D721Med (cell line): ENCODE measurements at regions not wholly inside any gene's neighbourhood (a gene's known extent, or its start where the extent isn't known, plus 50 kb on each side); places are given as distances from the start of the nearest gene placed in this dataset.

Experiments used
- DNase-seq: peaks from one replicate; pipeline ENCODE4 v3.0.0; 2011; ENCODE audit warnings: low spot score; ENCODE audit not compliant: insufficient read length
- FAIRE-seq: peaks from 2 replicates; lab custom pipeline; 2011; peaks lifted over from hg19 to GRCh38; lab: Jason Lieb, UNC
- TF ChIP-seq, protein P1 (sequence below): IDR thresholded peaks from 2 replicates; pipeline ENCODE4 v1.5.1; 2012; ENCODE audit warnings: mild to moderate bottlenecking, control low read depth; ENCODE audit not compliant: insufficient read depth; ENCODE audit errors: missing control alignments

DNA sequence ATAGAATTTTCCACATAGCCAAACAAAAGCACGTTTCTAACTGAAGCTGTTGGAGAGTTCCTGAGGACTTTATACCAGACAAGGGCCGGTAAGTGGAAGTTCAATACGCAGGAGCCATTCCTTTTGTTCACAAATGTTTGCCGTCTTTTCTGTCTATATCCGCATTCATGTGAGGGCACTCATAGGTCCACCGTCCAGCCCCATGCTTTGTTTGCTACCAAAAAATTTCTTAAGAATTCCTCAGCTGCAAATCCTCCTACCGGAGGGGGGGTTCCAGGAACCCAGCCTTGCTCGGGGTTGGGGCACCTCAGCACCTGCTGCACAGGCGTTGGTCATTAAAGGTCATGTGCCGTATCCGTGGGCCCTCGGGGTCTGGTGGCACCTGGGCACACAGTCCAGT lies 276.8 kb downstream of the SEC14L1 start:
- FAIRE-seq (no peak), DNase-seq (no peak)
- TF ChIP-seq, protein P1, sequence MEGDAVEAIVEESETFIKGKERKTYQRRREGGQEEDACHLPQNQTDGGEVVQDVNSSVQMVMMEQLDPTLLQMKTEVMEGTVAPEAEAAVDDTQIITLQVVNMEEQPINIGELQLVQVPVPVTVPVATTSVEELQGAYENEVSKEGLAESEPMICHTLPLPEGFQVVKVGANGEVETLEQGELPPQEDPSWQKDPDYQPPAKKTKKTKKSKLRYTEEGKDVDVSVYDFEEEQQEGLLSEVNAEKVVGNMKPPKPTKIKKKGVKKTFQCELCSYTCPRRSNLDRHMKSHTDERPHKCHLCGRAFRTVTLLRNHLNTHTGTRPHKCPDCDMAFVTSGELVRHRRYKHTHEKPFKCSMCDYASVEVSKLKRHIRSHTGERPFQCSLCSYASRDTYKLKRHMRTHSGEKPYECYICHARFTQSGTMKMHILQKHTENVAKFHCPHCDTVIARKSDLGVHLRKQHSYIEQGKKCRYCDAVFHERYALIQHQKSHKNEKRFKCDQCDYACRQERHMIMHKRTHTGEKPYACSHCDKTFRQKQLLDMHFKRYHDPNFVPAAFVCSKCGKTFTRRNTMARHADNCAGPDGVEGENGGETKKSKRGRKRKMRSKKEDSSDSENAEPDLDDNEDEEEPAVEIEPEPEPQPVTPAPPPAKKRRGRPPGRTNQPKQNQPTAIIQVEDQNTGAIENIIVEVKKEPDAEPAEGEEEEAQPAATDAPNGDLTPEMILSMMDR, result no peak

DNA sequence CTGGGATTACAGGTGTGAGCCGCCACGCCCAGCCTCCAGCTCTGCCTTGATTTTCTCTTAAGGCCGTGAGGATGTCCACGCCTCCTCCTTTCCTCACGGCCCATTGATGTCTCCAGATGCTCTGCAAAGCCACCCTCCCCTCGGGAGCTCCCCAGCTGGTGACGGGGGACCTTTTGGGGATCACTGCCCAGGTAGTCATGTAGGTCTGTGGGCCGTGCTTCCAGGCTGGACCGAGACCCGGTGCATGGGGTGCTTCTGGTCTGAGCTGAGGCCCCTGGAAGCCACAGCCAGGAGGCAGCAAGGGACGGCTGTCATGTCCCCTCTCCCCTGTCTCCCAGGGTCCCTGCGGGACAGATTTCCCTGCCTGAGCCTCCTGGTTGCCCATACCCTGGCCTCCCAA lies 277.8 kb downstream of the SEC14L1 start:
- TF ChIP-seq, protein P1, result no peak
- DNase-seq, result no peak
- no peak for FAIRE-seq

DNA sequence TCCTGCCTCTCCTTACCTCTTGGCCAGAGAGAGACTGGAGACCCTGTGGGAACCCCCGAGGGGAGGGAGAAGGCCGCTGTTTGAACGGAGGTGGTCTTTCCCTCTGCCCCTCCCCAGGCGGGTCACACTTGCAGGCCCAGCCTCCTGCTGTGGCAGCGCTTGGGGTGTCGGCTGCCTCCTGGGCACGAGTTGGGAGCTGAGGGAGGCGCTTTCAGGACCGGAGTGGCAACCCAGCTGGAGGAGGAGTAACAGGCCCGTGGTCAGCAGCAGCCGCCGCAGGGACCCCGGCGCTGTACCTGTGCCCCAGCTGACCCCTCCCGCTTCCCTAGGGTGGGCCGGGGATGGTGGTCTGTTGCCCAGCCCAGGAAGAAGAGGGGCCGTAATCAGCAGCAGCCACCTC lies 278.3 kb downstream of the SEC14L1 start:
- TF ChIP-seq, protein P1, result no peak
- no peak for FAIRE-seq
- DNase-seq, result no peak

DNA sequence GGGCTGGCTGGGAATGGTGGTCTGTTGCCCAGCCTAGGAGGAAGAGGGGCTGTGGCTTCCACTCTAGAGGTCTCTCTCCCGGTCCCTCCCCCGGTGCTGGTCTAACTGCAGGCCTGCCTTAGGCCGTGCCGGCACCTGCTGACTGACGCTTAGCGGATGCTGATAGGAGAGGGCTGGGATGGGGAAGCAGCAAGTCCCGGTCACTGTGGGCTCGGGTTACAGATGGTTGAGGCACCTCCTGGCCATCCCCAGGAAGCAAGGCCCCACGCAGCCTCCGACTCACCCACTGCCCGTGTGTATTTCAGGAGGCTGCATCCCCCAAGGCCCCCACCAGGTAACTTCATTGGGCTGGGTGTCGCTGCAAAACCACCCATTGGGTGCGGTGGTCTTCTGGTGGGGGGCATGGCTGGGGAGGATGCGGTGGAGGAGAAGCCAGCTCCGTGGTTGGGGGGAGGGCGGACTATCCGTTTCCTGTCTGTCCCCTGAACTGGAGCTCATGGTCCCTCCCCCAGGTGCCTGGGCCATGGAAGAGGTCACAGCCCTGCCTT lies 278.9 kb downstream of the SEC14L1 start:
- DNase-seq (no peak), FAIRE-seq (no peak)
- TF ChIP-seq, protein P1, result no peak

DNA sequence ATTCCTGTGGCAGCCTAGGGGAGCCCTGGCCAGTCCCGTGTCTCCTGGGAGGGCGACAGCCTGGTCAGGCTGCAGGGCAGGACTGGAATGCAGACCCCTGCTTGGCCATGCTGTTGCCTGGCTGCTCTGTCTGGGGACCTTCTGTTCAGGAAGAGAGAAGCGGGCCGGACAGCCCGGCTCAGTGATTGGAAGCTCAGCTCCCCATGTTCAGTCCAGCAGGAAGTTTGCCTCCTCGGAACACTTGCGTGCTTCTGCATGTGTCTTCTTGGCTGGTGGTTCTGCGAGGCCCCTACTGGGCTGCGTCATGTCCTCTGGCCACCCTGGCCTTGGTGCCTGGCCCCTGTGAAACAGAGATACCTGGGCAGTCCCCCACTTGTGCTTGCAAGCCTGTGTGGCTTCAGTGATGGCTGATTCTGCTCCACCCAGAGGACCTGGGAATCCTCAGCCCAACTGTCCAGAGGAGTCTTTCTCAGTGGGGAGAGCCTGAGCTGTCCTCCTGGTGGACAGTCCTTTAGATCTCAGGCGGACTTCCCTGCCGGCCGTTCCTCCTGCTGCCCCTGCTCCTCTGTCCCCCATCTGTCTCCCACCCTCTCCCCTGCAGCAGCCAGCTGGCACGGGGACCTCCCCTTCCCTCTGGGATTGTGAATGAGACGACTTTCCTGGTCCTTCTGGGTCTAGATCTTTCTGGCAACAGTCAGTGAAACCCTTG lies 279.5 kb downstream of the SEC14L1 start:
- FAIRE-seq (no peak), DNase-seq (no peak)
- TF ChIP-seq, protein P1, result no peak

DNA sequence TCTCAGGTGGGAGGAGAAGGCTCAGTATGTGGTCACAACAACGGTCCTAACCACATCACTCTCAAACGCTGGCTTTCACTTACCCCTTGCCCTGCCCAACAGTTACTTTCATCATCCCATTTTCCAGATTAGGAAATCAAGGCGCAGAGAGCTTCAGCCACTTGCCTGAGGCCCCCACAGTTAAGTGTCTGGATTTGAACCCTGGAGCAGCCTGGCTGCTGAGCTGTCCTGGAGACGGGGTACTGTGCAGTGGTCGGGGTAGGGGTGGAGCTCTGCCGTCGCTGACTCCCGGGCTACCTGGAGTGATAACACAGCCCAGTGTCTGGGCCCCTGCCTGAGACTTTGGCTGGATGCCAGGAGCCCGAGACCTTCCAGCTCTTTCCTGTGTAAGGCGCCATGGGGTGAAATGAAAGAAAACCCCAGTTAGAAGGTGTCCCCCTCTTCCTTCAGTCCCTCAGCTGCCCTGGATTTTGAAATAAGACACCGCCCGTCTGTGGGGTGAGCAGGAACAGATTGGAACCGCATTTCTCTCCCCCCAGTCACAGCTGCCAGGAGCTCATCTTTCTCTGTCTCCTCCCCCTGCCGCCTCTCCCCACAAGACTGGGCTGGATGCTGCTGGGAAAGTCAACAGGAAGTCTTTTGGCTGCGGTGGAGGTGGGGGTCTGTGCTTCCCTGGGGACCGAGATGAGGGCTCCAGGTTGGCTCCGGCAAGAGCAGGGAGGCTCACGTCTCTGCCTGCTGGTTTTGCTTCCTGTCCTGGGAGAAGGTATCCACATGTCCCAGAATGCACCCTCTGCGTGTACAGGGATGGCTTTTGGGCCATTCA lies 280.2 kb downstream of the SEC14L1 start:
- TF ChIP-seq, protein P1, result no peak
- DNase-seq, result peak; percentile 76
- no peak for FAIRE-seq
